ENCODE measurements at regions not wholly inside any gene's neighbourhood (a gene's known extent, or its start where the extent isn't known, plus 50 kb on each side); places are given as distances from the start of the nearest gene placed in this dataset.

DNA sequence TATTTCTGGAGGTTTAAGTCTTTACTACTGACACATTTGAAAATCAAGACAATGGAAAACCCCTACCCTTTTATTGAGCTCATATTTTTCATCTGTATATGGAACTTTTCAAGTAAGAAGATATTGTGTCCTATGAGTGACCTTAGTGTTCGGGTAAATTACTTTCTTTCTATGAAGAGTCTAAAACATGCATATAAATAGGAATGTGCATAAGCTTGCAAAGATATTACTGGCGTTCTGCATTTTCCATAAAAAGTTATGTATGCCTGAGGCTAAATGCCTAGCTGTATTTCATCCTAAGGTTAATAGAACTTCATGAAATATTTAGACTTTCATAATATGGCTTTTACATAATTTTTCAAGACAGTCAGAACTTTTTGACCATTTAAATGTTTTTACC lies 495.8 kb upstream of the ADAMTS5 start:
- Histone ChIP-seq H3K4me1 (ENCODE audit: insufficient read depth) (no peaks in the 10 kb centered on the region), H2AFZ (no peak overlapping the region), H3F3A (replicated peaks; ENCODE audit: low read depth) (no peaks in the 10 kb centered on the region), H3K27me3 (ENCODE audit: insufficient read depth) (no peaks in the 10 kb centered on the region), H3K4me2 (no peak overlapping the region), H3K36me3 (ENCODE audit: insufficient read depth) (no peaks in the 10 kb centered on the region), H4K20me1 (replicated peaks; ENCODE audit: insufficient read depth) (no peaks in the 10 kb centered on the region), H3K27ac (ENCODE audit: low read depth) (no peak overlapping the region), H3K9me2 (ENCODE audit: insufficient read depth) (no peaks in the 10 kb centered on the region), H3K4me3 (no peak overlapping the region), H3K79me2 (replicated peaks; ENCODE audit: insufficient read depth) (no peaks in the 10 kb centered on the region)
- Mint-ChIP-seq H3K36me3 (ENCODE audit: low read depth) (no peaks in the 10 kb centered on the region), H3K4me1 (no peaks in the 10 kb centered on the region), H3K27ac (no peak overlapping the region), H3K4me3 (no peak overlapping the region), H3K9me3 (no peaks in the 10 kb centered on the region), H3K27me3 (ENCODE audit: insufficient read depth, low read depth, poor library complexity) (no peaks in the 10 kb centered on the region)
- TF ChIP-seq NANOG (IDR thresholded peaks at IDR 0.05; ENCODE audit: borderline replicate concordance) (no peak), ZNF114 (CRISPR knock-in tag; IDR thresholded peaks at IDR 0.05) (no peak), EZH2 (IDR thresholded peaks at IDR 0.05; ENCODE audit: low read depth, unreplicated experiment) (no peak), JUNB (IDR thresholded peaks at IDR 0.05; ENCODE audit: unreplicated experiment) (no peak)
- TF ChIP-seq, protein P1, sequence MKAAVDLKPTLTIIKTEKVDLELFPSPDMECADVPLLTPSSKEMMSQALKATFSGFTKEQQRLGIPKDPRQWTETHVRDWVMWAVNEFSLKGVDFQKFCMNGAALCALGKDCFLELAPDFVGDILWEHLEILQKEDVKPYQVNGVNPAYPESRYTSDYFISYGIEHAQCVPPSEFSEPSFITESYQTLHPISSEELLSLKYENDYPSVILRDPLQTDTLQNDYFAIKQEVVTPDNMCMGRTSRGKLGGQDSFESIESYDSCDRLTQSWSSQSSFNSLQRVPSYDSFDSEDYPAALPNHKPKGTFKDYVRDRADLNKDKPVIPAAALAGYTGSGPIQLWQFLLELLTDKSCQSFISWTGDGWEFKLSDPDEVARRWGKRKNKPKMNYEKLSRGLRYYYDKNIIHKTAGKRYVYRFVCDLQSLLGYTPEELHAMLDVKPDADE (IDR thresholded peaks at IDR 0.05), result no peak
- no peak for ATAC-seq
- DNase-seq (ENCODE audit: low spot score), result no peak

GRCh38 chr21:27454234-27454633 lies 487.3 kb upstream of the ADAMTS5 start:
- H3K9me2 ChIP-seq (ENCODE audit: insufficient read depth), result no peaks in the 10 kb centered on the region
- no peak overlapping the region for H3K4me3 ChIP-seq
- no peaks in the 10 kb centered on the region for H3K4me1 Mint-ChIP-seq
- ATAC-seq (no peak), DNase-seq (ENCODE audit: low spot score) (no peak)
- H3K9me3 Mint-ChIP-seq, result no peaks in the 10 kb centered on the region
- H4K20me1 ChIP-seq (replicated peaks; ENCODE audit: insufficient read depth), result no peaks in the 10 kb centered on the region
- H3K4me2 ChIP-seq, result no peak overlapping the region
- no peaks in the 10 kb centered on the region for H3K4me1 ChIP-seq (ENCODE audit: insufficient read depth)
- no peaks in the 10 kb centered on the region for H3K36me3 ChIP-seq (ENCODE audit: insufficient read depth)
- no peaks in the 10 kb centered on the region for H3K27me3 Mint-ChIP-seq (ENCODE audit: insufficient read depth, low read depth, poor library complexity)
- no peak overlapping the region for H3K4me3 Mint-ChIP-seq
- no peak overlapping the region for H3K27ac ChIP-seq (ENCODE audit: low read depth)
- no peaks in the 10 kb centered on the region for H3F3A ChIP-seq (replicated peaks; ENCODE audit: low read depth)
- no peaks in the 10 kb centered on the region for H3K27me3 ChIP-seq (ENCODE audit: insufficient read depth)
- H3K27ac Mint-ChIP-seq, result no peak overlapping the region
- no peak overlapping the region for H2AFZ ChIP-seq
- H3K36me3 Mint-ChIP-seq (ENCODE audit: low read depth), result no peaks in the 10 kb centered on the region
- H3K79me2 ChIP-seq (replicated peaks; ENCODE audit: insufficient read depth), result no peaks in the 10 kb centered on the region
- TF ChIP-seq JUNB (IDR thresholded peaks at IDR 0.05; ENCODE audit: unreplicated experiment), result no peak
- TF ChIP-seq EZH2phosphoT487 (IDR thresholded peaks at IDR 0.05; ENCODE audit: unreplicated experiment), result no peak
- TF ChIP-seq, protein P2, sequence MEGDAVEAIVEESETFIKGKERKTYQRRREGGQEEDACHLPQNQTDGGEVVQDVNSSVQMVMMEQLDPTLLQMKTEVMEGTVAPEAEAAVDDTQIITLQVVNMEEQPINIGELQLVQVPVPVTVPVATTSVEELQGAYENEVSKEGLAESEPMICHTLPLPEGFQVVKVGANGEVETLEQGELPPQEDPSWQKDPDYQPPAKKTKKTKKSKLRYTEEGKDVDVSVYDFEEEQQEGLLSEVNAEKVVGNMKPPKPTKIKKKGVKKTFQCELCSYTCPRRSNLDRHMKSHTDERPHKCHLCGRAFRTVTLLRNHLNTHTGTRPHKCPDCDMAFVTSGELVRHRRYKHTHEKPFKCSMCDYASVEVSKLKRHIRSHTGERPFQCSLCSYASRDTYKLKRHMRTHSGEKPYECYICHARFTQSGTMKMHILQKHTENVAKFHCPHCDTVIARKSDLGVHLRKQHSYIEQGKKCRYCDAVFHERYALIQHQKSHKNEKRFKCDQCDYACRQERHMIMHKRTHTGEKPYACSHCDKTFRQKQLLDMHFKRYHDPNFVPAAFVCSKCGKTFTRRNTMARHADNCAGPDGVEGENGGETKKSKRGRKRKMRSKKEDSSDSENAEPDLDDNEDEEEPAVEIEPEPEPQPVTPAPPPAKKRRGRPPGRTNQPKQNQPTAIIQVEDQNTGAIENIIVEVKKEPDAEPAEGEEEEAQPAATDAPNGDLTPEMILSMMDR (conservative IDR thresholded peaks at IDR 0.05; ENCODE audit: low read depth in 2 of 2), result no peak
- TF ChIP-seq ZNF462 (CRISPR knock-in tag; IDR thresholded peaks at IDR 0.05), result no peak
- no peak for TF ChIP-seq ZNF114 (CRISPR knock-in tag; IDR thresholded peaks at IDR 0.05)
- TF ChIP-seq, protein P3, sequence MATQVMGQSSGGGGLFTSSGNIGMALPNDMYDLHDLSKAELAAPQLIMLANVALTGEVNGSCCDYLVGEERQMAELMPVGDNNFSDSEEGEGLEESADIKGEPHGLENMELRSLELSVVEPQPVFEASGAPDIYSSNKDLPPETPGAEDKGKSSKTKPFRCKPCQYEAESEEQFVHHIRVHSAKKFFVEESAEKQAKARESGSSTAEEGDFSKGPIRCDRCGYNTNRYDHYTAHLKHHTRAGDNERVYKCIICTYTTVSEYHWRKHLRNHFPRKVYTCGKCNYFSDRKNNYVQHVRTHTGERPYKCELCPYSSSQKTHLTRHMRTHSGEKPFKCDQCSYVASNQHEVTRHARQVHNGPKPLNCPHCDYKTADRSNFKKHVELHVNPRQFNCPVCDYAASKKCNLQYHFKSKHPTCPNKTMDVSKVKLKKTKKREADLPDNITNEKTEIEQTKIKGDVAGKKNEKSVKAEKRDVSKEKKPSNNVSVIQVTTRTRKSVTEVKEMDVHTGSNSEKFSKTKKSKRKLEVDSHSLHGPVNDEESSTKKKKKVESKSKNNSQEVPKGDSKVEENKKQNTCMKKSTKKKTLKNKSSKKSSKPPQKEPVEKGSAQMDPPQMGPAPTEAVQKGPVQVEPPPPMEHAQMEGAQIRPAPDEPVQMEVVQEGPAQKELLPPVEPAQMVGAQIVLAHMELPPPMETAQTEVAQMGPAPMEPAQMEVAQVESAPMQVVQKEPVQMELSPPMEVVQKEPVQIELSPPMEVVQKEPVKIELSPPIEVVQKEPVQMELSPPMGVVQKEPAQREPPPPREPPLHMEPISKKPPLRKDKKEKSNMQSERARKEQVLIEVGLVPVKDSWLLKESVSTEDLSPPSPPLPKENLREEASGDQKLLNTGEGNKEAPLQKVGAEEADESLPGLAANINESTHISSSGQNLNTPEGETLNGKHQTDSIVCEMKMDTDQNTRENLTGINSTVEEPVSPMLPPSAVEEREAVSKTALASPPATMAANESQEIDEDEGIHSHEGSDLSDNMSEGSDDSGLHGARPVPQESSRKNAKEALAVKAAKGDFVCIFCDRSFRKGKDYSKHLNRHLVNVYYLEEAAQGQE (IDR thresholded peaks at IDR 0.05; ENCODE audit: unreplicated experiment), result no peak
- TF ChIP-seq CREB1 (CRISPR knock-in tag; IDR thresholded peaks at IDR 0.05; ENCODE audit: low read depth), result no peak

All from GM23338 (cell line).